Transverse colon (tissue), 4 donors: ENCODE measurements at regions not wholly inside any gene's neighbourhood (a gene's known extent, or its start where the extent isn't known, plus 50 kb on each side); places are given as distances from the start of the nearest gene placed in this dataset.
"Not testable (repeated sequence)": the region's sequence is repeated elsewhere in the genome, so short reads cannot be mapped to it uniquely, and the experiment has no call there.

Experiments
- DNase-seq: peaks from one replicate; pipeline ENCODE4 v3.0.0-alpha.2; 2019
- H3K27ac ChIP-seq, 4 donors: fragments of 200-600 bp; sonication (generic); 2 replicates each; pipeline ENCODE4 v1.5.1; 2016 to 2018; ENCODE audit warnings: inconsistent platforms in 4 of 4
- H3K27me3 ChIP-seq: fragments of 200-600 bp; sonication (generic); 2 replicates; pipeline ENCODE4 v1.5.1; 2017; ENCODE audit warnings: inconsistent platforms
- H3K36me3 ChIP-seq, 4 donors: fragments of 200-600 bp; sonication (generic); 2 replicates each; pipeline ENCODE4 v1.5.1; 2017 to 2019; ENCODE audit warnings: inconsistent platforms in 4 of 4
- H3K4me1 ChIP-seq, 4 donors: fragments of 200-600 bp; sonication (generic); 2 replicates each; pipeline ENCODE4 v1.5.1; 2017 to 2020; ENCODE audit warnings: inconsistent platforms in 4 of 4
- H3K4me3 ChIP-seq, 4 donors: fragments of 200-600 bp; sonication (generic); 1 replicate in 1 of 4; 2 replicates in 3 of 4; pipeline versions ENCODE4 v1.5.1 to v1.6.1; 2017 to 2019; ENCODE audit warnings: inconsistent platforms in 4 of 4
- H3K9me3 ChIP-seq, 2 donors: fragments of 200-600 bp; sonication (generic); 2 replicates each; pipeline ENCODE4 v1.5.1; 2017 to 2019; ENCODE audit warnings: inconsistent platforms in 2 of 2
- EP300 ChIP-seq: sonication (generic); formaldehyde crosslinking; IDR thresholded peaks from one replicate; pipeline ENCODE4 v1.6.1; 2017; ENCODE audit warnings: antibody characterized with exemption, low read depth
- POLR2A ChIP-seq: fragments of 450-650 bp; IDR thresholded peaks from one replicate; pipeline ENCODE4 v1.6.1; 2016; ENCODE audit warnings: antibody characterized with exemption, mild to moderate bottlenecking, moderate library complexity
- POLR2AphosphoS5 ChIP-seq, 3 donors: sonication (generic); formaldehyde crosslinking; IDR thresholded peaks; one replicate each; pipeline ENCODE4 v1.6.1; 2016; ENCODE audit warnings: antibody characterized with exemption in 3 of 3
- WGBS, 2 donors: methylation state at CpG; one replicate each; pipeline ENCODE4 v1.1.5; 2018; ENCODE audit warnings: low coverage in 1 of 2; 5-methylcytosine and 5-hydroxymethylcytosine counted together
- in situ Hi-C, 4 donors: fragments of 200-750 bp; cut with MboI; loops; one replicate each; pipeline versions ENCODE4 v1.15.0 to v1.15.1; 2017; ENCODE audit warnings: low sequenced_read_pairs in 3 of 4, low pct_ligation_motif_present in 1 of 4, low pct_unique_long_range_greater_than_20kb in 1 of 4
- intact Hi-C: fragments of 100-400 bp; cut with DNase I; formaldehyde crosslinking; loops from one replicate; pipeline ENCODE4 v1.15.1; 2023; ENCODE audit warnings: low total_unique reads
- TF ChIP-seq, protein P1 (sequence below), 5 experiments: fragments of 200-600 bp in 3 of 5; fragments of 450-650 bp in 2 of 5; sonication (generic) in 3 of 5; IDR thresholded peaks; 1 replicate in 2 of 5; 2 replicates in 3 of 5; pipeline ENCODE4 v1.5.1; 2016 to 2017; ENCODE audit warnings: antibody characterized with exemption in 5 of 5, inconsistent platforms in 3 of 5, mild to moderate bottlenecking in 2 of 5, moderate library complexity in 1 of 5

DNA sequence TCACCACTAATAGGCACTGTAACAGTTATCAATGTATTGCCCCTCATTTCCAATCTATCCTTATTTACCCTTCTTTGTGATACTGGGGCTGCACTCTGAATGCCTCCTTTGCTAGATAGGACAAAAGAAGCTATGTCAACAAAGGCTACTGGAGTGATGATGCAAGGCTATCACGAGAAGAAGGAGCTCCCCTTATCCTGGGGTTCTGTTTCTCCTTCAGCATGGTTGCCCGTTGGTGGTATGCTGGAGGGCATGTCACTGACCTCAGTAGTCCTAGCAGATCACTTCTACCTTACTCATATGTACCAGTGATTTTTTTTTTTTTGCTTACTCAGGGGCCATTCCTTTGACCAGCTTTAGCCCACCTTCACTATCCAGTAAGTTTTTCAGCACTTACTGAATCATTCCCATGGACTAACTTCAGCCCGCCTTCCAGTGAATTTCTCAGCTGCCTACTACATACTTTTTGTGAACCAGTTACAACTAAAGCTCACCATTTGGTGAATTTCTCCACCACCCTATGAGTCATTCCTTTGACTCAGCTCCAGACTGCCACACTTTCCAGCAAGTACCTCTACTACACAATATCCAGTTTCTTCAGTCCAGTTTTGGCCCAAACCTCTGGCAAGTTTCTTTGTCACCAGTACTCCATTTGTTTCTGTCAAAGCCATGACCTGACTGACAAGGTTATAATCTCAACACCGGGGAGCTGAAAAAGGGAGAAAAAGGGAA, 944.5 kb downstream of the KCNT2 start:
- intact Hi-C loops: no loop called here
- in situ Hi-C loops: no loop called here
- no peaks in the 10 kb centered on the region for H3K36me3 ChIP-seq
- DNase-seq: no peak
- H3K9me3 ChIP-seq: no peaks in the 10 kb centered on the region
- TF ChIP-seq EP300: no peak
- no peak for TF ChIP-seq POLR2AphosphoS5 (IDR thresholded peaks at IDR 0.05)
- TF ChIP-seq, protein P1, sequence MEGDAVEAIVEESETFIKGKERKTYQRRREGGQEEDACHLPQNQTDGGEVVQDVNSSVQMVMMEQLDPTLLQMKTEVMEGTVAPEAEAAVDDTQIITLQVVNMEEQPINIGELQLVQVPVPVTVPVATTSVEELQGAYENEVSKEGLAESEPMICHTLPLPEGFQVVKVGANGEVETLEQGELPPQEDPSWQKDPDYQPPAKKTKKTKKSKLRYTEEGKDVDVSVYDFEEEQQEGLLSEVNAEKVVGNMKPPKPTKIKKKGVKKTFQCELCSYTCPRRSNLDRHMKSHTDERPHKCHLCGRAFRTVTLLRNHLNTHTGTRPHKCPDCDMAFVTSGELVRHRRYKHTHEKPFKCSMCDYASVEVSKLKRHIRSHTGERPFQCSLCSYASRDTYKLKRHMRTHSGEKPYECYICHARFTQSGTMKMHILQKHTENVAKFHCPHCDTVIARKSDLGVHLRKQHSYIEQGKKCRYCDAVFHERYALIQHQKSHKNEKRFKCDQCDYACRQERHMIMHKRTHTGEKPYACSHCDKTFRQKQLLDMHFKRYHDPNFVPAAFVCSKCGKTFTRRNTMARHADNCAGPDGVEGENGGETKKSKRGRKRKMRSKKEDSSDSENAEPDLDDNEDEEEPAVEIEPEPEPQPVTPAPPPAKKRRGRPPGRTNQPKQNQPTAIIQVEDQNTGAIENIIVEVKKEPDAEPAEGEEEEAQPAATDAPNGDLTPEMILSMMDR (IDR thresholded peaks at IDR 0.05): no peak
- TF ChIP-seq POLR2A: no peak
- H3K27me3 ChIP-seq: no peaks in the 10 kb centered on the region
- 84 to 85% methylated on average over 3 to 4 of the region's 4 CpGs for WGBS, 2 donors
- no peaks in the 10 kb centered on the region for H3K4me1 ChIP-seq
- H3K4me3 ChIP-seq: no peak overlapping the region
- no peak overlapping the region for H3K27ac ChIP-seq

DNA sequence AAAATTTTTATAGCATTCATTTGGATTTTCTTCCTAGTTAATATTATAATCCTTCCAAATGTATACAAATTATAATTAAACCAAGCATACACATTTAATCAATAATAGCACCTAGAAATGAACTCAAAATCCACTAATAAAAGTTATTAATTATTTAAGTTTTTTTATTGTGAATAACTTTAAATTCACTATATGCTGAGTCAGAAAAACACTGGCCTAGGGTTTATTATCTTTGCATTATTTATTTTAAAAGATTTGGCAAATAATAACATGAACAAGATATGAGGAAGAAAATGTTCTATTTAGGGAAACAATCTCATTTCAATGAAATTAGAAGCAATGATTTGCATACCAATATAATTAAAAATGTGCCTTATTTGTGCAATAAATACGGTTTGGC, 951.5 kb downstream of the KCNT2 start:
- in situ Hi-C loops (no loop called here), intact Hi-C loops (no loop called here)
- TF ChIP-seq POLR2A (no peak), POLR2AphosphoS5 (IDR thresholded peaks at IDR 0.05) (no peak), EP300 (no peak)
- TF ChIP-seq, protein P1 (IDR thresholded peaks at IDR 0.05): no peak
- no peaks in the 10 kb centered on the region for H3K9me3 ChIP-seq
- H3K36me3 ChIP-seq: no peaks in the 10 kb centered on the region
- DNase-seq: no peak
- no peaks in the 10 kb centered on the region for H3K4me1 ChIP-seq
- no peak overlapping the region for H3K4me3 ChIP-seq
- H3K27ac ChIP-seq: no peak overlapping the region
- H3K27me3 ChIP-seq: no peaks in the 10 kb centered on the region
- 33 to 60% methylated on average over 1 of the region's 1 CpG for whole genome bisulfite sequencing, 2 donors

DNA sequence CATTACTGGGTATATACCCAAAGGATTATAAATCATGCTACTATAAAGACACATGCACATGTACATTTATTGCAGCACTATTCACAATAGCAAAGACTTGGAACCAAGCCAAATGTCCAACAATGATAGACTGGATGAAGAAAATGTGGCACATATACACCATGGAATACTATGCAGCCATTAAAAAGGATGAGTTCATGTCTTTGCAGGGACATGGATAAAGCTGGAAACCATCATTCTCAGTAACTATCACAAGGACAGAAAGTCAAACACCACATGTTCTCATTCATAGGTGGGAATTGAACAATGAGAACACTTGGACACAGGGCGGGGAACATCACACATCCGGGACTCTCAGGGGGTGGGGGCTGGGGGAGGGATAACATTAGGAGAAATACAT, 959.4 kb downstream of the KCNT2 start:
- 91% methylated on average over 2 of the region's 2 CpGs; no CpG with 5 or more reads in 1 of the 2 donors for WGBS, 2 donors
- H3K36me3 ChIP-seq, DNase-seq: not testable (repeated sequence)

DNA sequence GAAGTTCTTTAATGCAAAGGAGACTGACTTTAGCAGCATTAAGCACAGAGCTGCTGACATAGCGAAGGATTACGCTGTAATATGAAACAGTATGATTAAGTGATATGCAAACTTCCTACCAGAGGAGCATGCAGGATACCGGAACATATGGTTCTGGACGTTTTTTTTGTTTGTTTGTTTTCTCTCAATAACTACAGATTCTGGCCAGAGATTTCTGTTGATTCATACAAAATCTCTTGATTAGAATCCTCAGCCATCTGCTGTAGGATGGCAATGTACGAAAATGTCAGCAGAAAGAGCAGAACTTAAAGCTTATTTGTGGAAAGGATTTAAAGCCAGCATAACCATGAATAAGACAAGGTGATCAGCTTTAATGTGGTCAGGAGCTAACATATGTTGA, 970.7 kb downstream of the KCNT2 start:
- intact Hi-C loops: no loop called here
- no peak for DNase-seq

More for the DNA sequence above, 959.4 kb downstream of the KCNT2 start:
- in situ Hi-C loops, H3K4me1 ChIP-seq, H3K27ac ChIP-seq, intact Hi-C loops, H3K27me3 ChIP-seq, H3K9me3 ChIP-seq, H3K4me3 ChIP-seq: not testable (repeated sequence)

More for the DNA sequence above, 970.7 kb downstream of the KCNT2 start:
- TF ChIP-seq POLR2A (no peak), POLR2AphosphoS5 (IDR thresholded peaks at IDR 0.05) (no peak), EP300 (no peak)
- TF ChIP-seq, protein P1 (IDR thresholded peaks at IDR 0.05): no peak
- WGBS, 2 donors: 48 to 53% methylated on average over 5 of the region's 5 CpGs
- Histone ChIP-seq H3K36me3 (no peaks in the 10 kb centered on the region), H3K4me3 (no peak overlapping the region), H3K9me3 (no peaks in the 10 kb centered on the region), H3K27ac (no peak overlapping the region), H3K27me3 (no peaks in the 10 kb centered on the region), H3K4me1 (no peaks in the 10 kb centered on the region)
- in situ Hi-C loops: no loop called here
